NCI-H146 (cell line): ENCODE measurements at regions not wholly inside any gene's neighbourhood (a gene's known extent, or its start where the extent isn't known, plus 50 kb on each side); places are given as distances from the start of the nearest gene placed in this dataset.
A peak's percentile ranks its signal among the peaks of the same experiment; 100 is the strongest.

ENCODE experiments used
- DNase-seq: peaks from one replicate; lab custom pipeline; 2025; lab: John Stamatoyannopoulos, UW

- DNase-seq = no peak
These were observed 284.7 kb upstream of the ROPN1 start for GRCh38 chr3:124276539-124277143.

GRCh38 chr3:124277144-124277890 is 285.4 kb upstream of the ROPN1 start:
- DNase-seq = no peak

GRCh38 chr3:124281453-124282316 is 289.8 kb upstream of the ROPN1 start:
- DNase-seq = peak; percentile 58

- DNase-seq = no peak
These were observed 291.1 kb upstream of the ROPN1 start for GRCh38 chr3:124282751-124283651.

DNA sequence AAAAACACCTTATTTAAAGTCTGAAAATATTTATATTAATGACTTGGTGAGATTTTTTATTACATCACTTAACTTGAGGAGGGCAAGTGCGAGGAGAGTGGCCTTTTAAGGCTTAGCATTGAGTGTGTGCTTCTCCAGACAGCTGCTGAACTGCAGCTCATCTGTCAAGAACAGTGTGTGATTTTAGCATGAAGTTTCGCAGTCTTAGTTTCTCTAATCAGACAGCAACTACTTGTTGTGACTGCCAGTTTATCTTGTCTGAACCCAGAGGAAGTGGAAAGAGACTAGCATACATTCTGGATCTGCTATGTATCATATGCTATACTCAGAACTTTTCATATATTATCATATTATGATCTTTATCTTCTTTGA is 291.7 kb upstream of the ROPN1 start:
- no peak for DNase-seq

DNA sequence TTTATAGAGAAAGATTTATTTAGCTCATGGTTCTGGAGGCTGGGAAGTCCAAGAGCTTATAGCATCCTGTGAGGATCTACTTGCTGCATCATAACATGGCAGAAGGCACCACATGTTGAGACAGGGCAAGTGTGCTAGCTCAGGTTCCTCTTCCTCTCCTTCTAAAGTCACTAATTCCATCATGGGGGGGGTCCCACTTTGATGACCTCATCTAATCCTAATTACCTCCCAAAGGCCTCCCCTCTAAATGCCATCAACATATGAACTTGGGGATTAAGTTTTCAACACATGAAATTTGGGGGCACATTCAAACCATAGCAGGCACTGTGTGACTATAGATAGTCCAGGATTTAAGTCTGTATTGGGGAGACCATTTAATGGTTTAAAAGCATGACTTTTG is 297.1 kb upstream of the ROPN1 start:
- no peak for DNase-seq

- DNase-seq = no peak
These were observed 299.1 kb upstream of the ROPN1 start for GRCh38 chr3:124291008-124291407.

DNA sequence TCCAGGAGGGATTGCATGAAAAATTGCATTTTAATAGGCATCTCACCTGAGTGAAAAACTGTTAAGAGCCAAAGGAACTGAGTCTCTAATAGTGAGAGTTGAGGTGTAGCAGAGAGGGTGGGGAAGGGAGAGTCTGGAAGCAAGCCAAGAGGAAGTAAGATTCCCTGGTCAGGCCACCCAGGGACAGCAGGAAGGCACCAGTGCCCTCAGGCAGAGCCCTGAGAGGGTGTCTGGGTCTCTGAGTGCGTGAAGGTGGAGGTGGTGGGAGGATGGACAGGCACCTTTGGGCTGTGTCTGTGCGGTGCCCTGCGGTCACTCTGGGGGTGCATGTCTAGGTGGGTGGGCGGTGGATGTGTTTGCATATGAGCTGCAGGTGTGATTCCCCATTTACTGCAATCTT is 300.4 kb upstream of the ROPN1 start:
- DNase-seq = peak; percentile 87

DNA sequence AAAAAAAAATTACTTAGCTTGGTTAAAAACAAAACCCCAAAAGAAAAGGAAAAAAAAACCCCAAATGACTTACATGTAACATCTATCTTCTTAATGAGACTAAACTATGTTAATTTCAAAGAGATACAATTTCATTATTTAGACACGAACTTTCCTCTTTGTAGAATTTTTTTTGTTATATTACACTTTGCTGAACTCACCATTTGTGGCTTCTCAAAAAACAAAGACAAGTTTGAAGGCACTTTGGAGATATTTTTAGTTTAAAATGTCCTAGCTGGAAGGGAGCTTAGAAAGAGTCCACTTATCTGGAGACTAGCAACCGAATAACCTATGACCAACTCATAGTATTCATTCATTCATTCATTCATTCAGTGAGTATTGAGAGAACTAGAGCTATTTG is 301.7 kb upstream of the ROPN1 start:
- no peak for DNase-seq

DNA sequence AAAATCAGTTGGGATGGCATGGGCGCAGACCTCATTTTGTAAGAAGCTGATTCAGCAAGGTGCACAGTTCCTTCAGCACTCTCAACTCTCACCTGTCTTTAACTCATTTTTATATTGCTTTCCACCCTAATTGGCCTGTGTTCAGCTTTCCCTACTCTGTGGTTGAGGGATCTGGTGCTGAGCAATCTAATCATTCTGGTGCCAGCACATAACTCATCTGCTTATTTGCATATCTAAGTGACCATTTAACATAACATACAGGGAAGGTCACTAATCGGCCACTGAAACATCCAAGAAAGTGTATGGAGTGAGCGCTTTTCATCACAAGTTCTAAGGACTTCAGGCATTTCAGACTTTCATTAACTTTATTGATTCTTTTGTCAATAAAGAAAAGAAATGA is 303.4 kb upstream of the ROPN1 start:
- DNase-seq = peak; percentile 12

GRCh38 chr3:124296406-124296805 is 304.5 kb upstream of the ROPN1 start:
- DNase-seq = peak; percentile 76

- DNase-seq = peak; percentile 86
These were observed 305.4 kb upstream of the ROPN1 start for GRCh38 chr3:124297062-124297980.

DNA sequence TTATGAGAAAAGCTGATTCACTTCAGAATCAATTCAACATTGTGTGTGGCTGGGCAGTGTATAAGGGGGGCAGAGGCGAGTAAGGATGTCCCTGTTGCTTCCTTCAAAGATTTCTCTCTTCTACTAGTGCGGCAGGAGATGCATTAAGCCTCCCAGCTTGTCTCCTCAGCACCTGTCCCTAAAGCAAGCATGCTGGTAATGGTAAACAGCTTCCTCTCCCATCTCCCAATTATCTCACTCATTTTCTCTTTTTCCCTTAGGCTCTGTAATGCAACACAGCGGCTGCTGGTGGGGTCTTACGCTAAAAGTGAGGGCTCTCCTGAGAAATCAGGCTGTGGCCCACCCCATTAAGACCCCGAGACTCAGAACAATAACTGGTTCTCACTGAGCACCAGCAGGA is 306.4 kb upstream of the ROPN1 start:
- DNase-seq = peak; percentile 87

DNA sequence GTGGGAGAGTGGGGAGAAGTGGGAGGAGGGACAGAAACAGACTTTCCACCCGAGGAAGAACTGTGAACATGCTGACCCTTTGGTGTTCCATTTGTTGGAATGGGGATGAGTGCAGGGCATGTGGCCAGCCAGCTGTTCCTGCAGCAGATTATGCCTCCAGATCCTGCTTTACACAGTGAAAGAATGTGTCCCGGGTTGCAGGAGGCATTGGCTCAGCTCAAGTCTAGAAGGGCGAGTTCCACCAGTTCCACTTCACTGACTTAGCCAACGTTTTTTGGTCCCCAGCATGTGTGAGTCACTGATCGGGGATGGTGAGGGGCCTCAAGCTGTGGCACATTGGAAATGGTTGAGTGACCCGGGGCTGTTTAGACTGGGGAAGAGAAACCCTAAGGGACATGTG is 307.0 kb upstream of the ROPN1 start:
- peak; percentile 50 for DNase-seq

GRCh38 chr3:124299831-124300230 is 307.9 kb upstream of the ROPN1 start:
- no peak for DNase-seq

DNA sequence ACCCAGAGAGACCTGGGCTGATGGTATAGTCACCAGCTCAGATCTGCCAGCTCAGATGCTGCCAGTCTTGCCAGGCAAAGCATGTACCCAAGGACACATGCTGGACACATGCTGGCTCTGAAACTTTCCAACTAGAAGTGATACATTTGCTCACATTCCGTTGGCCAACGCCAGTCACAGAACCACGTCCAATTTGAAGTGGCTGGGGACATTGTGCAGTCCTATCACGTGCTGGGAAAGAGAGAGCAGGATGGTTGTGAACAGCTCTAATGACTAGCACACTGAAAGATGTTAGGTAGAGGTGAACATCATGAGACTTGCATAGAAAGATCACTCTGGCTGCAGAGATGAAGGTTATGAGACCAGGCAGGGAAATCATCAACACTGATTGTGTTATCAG is 308.5 kb upstream of the ROPN1 start:
- DNase-seq = no peak

GRCh38 chr3:124303305-124303910 is 311.5 kb upstream of the ROPN1 start:
- no peak for DNase-seq

DNA sequence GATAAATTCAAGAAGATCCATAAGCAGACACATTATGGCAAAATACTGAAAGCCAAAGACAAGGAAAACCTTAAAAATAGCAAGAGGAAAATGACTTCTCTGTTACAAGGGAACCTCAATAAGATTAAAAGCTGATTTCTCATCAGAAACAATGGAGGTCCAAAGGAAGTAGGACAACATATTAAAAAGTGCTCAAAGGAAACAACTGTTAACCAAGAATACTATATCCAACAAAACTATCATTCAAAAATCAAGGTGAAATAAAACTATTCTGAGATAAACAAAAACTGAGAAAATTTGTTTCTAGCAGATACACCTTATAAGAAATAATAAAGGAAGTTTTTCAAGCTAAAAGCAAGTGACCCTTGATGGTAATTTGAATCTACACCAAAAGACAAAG is 314.7 kb upstream of the ROPN1 start:
- no peak for DNase-seq

- no peak for DNase-seq
These were observed 321.7 kb upstream of the ROPN1 start for GRCh38 chr3:124313621-124314020.
